ENCODE measurements at regions not wholly inside any gene's neighbourhood (a gene's known extent, or its start where the extent isn't known, plus 50 kb on each side); places are given as distances from the start of the nearest gene placed in this dataset.
"Not testable (repeated sequence)": the region's sequence is repeated elsewhere in the genome, so short reads cannot be mapped to it uniquely, and the experiment has no call there.

DNA sequence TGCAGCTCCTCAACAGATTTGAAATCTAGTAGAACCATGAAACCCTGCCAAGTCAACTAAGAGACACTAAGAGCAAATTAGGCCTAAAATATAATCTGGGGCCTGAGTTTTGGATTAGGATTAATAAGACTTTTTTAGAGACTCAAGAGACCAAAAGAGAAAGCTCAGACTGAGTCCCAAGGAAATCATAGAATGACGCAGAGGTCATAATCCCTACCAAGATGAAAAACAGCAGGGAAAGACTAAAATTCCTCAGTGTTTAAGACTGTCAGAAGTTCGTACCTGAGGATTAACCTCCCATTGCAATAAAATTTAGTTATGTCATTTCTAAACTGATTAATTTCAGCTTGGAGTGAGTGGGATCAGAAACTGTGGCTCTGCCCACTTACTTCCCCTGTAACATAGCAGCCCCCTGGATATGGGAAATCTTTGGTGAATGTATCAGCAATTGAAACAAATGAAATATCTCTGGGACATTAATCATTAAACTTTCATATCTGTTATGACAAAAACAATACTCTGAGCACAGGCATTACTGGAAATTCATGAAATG is 200.3 kb downstream of the EDN1 start:
- H3K36me3 ChIP-seq (ENCODE audit: low read depth), result no peaks in the 10 kb centered on the region
- DNase-seq (no peak), ATAC-seq (no peak)
- H3K4me3 ChIP-seq, result no peak overlapping the region
- TF ChIP-seq, protein P1, sequence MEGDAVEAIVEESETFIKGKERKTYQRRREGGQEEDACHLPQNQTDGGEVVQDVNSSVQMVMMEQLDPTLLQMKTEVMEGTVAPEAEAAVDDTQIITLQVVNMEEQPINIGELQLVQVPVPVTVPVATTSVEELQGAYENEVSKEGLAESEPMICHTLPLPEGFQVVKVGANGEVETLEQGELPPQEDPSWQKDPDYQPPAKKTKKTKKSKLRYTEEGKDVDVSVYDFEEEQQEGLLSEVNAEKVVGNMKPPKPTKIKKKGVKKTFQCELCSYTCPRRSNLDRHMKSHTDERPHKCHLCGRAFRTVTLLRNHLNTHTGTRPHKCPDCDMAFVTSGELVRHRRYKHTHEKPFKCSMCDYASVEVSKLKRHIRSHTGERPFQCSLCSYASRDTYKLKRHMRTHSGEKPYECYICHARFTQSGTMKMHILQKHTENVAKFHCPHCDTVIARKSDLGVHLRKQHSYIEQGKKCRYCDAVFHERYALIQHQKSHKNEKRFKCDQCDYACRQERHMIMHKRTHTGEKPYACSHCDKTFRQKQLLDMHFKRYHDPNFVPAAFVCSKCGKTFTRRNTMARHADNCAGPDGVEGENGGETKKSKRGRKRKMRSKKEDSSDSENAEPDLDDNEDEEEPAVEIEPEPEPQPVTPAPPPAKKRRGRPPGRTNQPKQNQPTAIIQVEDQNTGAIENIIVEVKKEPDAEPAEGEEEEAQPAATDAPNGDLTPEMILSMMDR (IDR thresholded peaks at IDR 0.05), result no peak
- intact Hi-C loops (cut with DNase I, micrococcal nuclease), result no loop called here
- H3K4me1 ChIP-seq (ENCODE audit: low read depth), result no peaks in the 10 kb centered on the region
- H3K9me3 ChIP-seq, result no peaks in the 10 kb centered on the region

DNA sequence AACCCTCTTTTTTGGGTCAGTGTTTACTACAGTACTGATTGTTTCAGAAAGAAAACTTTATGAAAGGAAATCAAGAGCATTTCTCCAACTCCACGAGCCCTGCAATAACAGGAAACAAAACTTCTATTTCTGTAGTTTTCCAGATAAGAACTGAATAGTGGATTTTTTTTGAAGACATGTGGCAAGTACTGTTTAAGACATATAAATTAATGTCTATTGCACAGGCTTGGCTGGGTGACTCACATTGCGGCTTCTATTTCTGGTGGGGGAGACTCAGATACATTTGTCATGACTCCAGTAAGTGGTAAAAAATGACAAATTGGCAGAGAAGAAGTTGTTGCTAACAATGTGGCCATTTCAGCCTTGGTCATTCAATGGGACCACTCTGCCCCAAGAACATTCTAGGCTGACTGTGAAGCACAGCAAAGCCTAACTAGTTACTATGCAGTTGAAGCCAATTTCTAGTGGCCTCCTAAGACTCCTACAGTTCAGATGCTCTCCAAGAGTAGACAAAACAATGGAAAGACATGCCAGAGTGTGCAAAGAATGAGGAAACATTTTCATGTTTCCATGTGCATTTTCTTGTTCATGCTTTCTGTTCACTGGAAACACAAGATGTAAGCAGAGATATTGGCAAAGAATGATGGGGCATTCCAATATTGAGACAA is 200.9 kb downstream of the EDN1 start:
- Histone ChIP-seq H3K4me3 (no peak overlapping the region), H3K9me3 (no peaks in the 10 kb centered on the region), H3K36me3 (ENCODE audit: low read depth) (no peaks in the 10 kb centered on the region), H3K4me1 (ENCODE audit: low read depth) (no peaks in the 10 kb centered on the region)
- ATAC-seq (no peak), DNase-seq (no peak)
- TF ChIP-seq, protein P1 (IDR thresholded peaks at IDR 0.05), result no peak
- intact Hi-C loops (cut with DNase I, micrococcal nuclease), result no loop called here

DNA sequence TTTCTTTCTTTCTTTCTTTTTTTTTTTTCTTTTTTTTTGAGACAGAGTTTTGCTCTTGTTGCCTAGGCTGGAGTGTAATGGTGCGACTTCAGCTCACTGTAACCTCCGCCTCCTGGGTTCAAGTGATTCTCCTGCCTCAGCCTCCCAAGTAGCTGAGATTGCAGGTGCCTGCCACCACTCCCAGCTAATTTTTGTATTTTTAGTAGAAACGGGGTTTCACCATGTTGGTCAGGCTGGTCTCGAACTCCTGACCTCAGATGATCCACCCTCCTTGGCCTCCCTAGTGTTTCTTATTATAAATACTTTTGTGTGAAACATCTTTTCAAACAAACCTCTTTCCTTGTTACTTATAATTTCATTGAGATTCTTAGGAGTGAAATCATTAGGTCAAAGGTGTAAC is 202.8 kb downstream of the EDN1 start:
- H3K36me3 ChIP-seq (ENCODE audit: low read depth); DNase-seq; H3K4me1 ChIP-seq (ENCODE audit: low read depth); ATAC-seq; H3K9me3 ChIP-seq; H3K4me3 ChIP-seq; intact Hi-C loops (cut with DNase I, micrococcal nuclease): not testable (repeated sequence)

DNA sequence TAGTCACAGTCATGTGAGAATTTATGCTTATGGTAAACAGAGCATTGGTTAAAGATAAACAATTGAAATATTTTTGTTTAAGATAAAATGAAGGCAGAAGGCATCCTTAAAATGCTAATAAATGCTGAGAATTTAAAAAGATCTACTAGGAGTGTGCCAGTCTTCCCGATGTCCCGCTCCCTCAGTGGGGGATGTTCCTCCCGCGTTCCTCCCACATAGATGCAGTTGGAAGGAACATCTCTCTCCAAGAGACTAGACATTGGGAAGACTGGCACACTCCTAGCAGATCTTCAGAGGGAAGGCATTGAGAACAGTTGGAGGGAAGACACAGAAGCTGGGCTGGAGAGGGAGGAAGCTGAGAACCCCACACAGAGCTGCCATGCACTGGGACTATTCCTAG is 203.3 kb downstream of the EDN1 start:
- no peak overlapping the region for H3K4me3 ChIP-seq
- ATAC-seq (no peak), DNase-seq (no peak)
- intact Hi-C loops (cut with DNase I, micrococcal nuclease), result no loop called here
- no peaks in the 10 kb centered on the region for H3K36me3 ChIP-seq (ENCODE audit: low read depth)
- no peaks in the 10 kb centered on the region for H3K4me1 ChIP-seq (ENCODE audit: low read depth)
- H3K9me3 ChIP-seq, result no peaks in the 10 kb centered on the region
- TF ChIP-seq, protein P1 (IDR thresholded peaks at IDR 0.05), result no peak

DNA sequence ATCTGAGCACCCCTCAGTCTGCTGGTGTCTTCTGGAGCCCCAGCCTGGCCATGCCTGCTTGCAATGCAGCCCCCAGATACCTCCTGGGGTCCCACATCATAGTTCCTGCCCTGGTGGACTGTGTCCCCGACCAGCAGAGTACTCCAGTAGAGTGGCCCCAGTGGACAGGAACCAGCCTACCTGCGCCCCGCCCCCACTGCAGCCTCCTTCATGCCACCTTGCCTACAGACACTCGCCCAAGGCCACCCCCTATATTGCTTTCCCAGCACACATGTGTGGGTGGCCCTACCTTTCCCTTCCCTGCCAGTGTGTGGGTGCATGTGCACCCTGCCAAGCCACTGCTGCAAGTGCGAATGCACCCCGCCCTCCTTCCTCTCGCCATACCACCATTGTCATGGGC is 204.0 kb downstream of the EDN1 start:
- intact Hi-C loops (cut with DNase I, micrococcal nuclease), result no loop called here
- no peak for ATAC-seq
- TF ChIP-seq, protein P1 (IDR thresholded peaks at IDR 0.05), result no peak

DNA sequence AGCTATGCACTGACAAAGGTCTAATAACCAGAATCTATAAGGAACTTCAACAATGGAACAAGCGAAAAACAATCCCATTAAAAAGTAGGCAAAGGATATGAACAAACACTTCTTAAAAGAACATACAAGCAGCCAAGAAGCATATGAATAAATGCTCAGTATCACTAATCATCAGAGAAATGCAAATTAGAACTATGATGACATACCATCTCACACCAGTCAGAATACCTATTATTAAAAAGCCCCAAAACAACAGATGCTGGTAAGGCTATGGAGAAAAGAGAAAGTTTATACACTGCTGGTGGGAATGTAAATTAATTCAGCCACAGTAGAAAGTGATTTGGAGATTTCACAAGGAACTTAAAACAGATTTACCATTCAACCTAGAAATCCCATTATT is 211.8 kb downstream of the EDN1 start:
- TF ChIP-seq, protein P1 (IDR thresholded peaks at IDR 0.05), result no peak
- Histone ChIP-seq H3K4me3 (no peak overlapping the region), H3K4me1 (ENCODE audit: low read depth) (no peaks in the 10 kb centered on the region), H3K36me3 (ENCODE audit: low read depth) (no peaks in the 10 kb centered on the region), H3K9me3 (no peaks in the 10 kb centered on the region)
- ATAC-seq (no peak), DNase-seq (no peak)
- intact Hi-C loops (cut with DNase I, micrococcal nuclease), result no loop called here

More for the DNA sequence above, 204.0 kb downstream of the EDN1 start:
- no peaks in the 10 kb centered on the region for H3K4me1 ChIP-seq (ENCODE audit: low read depth)
- no peak overlapping the region for H3K4me3 ChIP-seq
- H3K9me3 ChIP-seq, result no peaks in the 10 kb centered on the region
- DNase-seq, result no peak
- H3K36me3 ChIP-seq (ENCODE audit: low read depth), result no peaks in the 10 kb centered on the region
